ENCODE measurements at regions not wholly inside any gene's neighbourhood (a gene's known extent, or its start where the extent isn't known, plus 50 kb on each side); places are given as distances from the start of the nearest gene placed in this dataset.

DNA sequence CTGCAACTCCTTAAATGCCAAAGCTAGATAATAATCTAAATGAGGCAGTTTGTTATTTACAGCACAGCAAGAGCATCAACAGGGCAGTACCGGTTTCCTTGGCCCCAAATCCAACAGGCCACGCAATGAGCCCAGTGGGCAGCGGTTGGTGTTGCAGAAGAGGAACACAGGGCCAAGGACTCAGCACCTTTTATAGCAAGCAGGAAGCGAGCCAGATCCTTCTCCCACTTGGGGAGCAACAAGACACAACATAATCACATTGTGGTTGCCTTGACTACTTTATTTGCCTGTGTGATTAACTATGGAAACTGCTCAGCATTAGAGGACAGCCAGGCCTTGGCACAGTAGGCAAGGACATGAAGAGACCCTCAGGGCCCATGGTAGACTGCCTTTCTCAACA lies 67.1 kb upstream of the HTR2A start:
- TF ChIP-seq, protein P1, sequence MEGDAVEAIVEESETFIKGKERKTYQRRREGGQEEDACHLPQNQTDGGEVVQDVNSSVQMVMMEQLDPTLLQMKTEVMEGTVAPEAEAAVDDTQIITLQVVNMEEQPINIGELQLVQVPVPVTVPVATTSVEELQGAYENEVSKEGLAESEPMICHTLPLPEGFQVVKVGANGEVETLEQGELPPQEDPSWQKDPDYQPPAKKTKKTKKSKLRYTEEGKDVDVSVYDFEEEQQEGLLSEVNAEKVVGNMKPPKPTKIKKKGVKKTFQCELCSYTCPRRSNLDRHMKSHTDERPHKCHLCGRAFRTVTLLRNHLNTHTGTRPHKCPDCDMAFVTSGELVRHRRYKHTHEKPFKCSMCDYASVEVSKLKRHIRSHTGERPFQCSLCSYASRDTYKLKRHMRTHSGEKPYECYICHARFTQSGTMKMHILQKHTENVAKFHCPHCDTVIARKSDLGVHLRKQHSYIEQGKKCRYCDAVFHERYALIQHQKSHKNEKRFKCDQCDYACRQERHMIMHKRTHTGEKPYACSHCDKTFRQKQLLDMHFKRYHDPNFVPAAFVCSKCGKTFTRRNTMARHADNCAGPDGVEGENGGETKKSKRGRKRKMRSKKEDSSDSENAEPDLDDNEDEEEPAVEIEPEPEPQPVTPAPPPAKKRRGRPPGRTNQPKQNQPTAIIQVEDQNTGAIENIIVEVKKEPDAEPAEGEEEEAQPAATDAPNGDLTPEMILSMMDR (IDR thresholded peaks at IDR 0.05): no peak
- no peak for TF ChIP-seq ZFX (IDR thresholded peaks at IDR 0.05; ENCODE audit: borderline replicate concordance)

All from 22Rv1 (cell line).